Urinary bladder (tissue), 3 donors: ENCODE measurements at regions not wholly inside any gene's neighbourhood (a gene's known extent, or its start where the extent isn't known, plus 50 kb on each side); places are given as distances from the start of the nearest gene placed in this dataset.

Experiments
- DNase-seq: peaks from one replicate; pipeline ENCODE4 v3.0.0-alpha.2; 2015; ENCODE audit errors: extremely low spot score
- H3K27ac ChIP-seq: one replicate; pipeline ENCODE4 v1.5.1; 2013; ENCODE audit warnings: low read depth, mild to moderate bottlenecking, moderate library complexity
- H3K36me3 ChIP-seq: one replicate; pipeline ENCODE4 v1.6.1; 2013; ENCODE audit warnings: mild to moderate bottlenecking, moderate library complexity; ENCODE audit not compliant: insufficient read depth
- H3K4me1 ChIP-seq: one replicate; pipeline ENCODE4 v1.6.1; 2013; ENCODE audit warnings: mild to moderate bottlenecking, moderate library complexity; ENCODE audit not compliant: insufficient read depth
- H3K4me3 ChIP-seq: one replicate; pipeline ENCODE4 v1.5.1; 2013; ENCODE audit warnings: low read depth, low read length
- WGBS: extraction: QIAGEN DNeasy Blood & Tissue Kit; methylation state at CpG from one replicate; pipeline ENCODE4 v1.1.7; 2013; 5-methylcytosine and 5-hydroxymethylcytosine counted together
- donor health status: healthy with polysubstance abuse.
- donor health status: healthy.

GRCh38 chr15:94125156-94125555 lies 106.2 kb upstream of the MCTP2 start:
- WGBS, result 58% methylated on average over 2 of the region's 2 CpGs
- no peak overlapping the region for H3K27ac ChIP-seq
- DNase-seq, result no peak
- no peaks in the 10 kb centered on the region for H3K36me3 ChIP-seq
- H3K4me1 ChIP-seq, result no peaks in the 10 kb centered on the region
- H3K4me3 ChIP-seq, result no peak overlapping the region

- Histone ChIP-seq H3K4me3 (no peak overlapping the region), H3K36me3 (no peaks in the 10 kb centered on the region), H3K27ac (no peak overlapping the region), H3K4me1 (no peaks in the 10 kb centered on the region)
- DNase-seq, result no peak
- WGBS, result 56% methylated on average over 4 of the region's 4 CpGs
These were observed 108.8 kb upstream of the MCTP2 start for GRCh38 chr15:94122516-94122915.

- 48% methylated on average over 11 of the region's 11 CpGs for WGBS
- no peak overlapping the region for H3K27ac ChIP-seq
- H3K4me3 ChIP-seq, result no peak overlapping the region
- DNase-seq, result peak; percentile 85
- H3K4me1 ChIP-seq, result no peaks in the 10 kb centered on the region
- H3K36me3 ChIP-seq, result no peaks in the 10 kb centered on the region
These were observed 111.2 kb upstream of the MCTP2 start for GRCh38 chr15:94119923-94120775.

- H3K27ac ChIP-seq, result no peak overlapping the region
These were observed 112.0 kb upstream of the MCTP2 start for GRCh38 chr15:94119298-94119811.

GRCh38 chr15:94110476-94111130 lies 120.8 kb upstream of the MCTP2 start:
- Histone ChIP-seq H3K27ac (no peak overlapping the region), H3K36me3 (no peaks in the 10 kb centered on the region), H3K4me3 (no peak overlapping the region), H3K4me1 (no peaks in the 10 kb centered on the region)
- peak; percentile 50 for DNase-seq
- 48% methylated on average over 2 of the region's 2 CpGs for WGBS

More at GRCh38 chr15:94119298-94119811, 112.0 kb upstream of the MCTP2 start:
- Histone ChIP-seq H3K4me1 (no peaks in the 10 kb centered on the region), H3K36me3 (no peaks in the 10 kb centered on the region), H3K4me3 (no peak overlapping the region)
- DNase-seq, result no peak
- 30% methylated on average over 6 of the region's 6 CpGs for WGBS

- DNase-seq, result no peak
- H3K4me3 ChIP-seq, result no peak overlapping the region
- no peaks in the 10 kb centered on the region for H3K4me1 ChIP-seq
- H3K36me3 ChIP-seq, result no peaks in the 10 kb centered on the region
- 98% methylated on average over 2 of the region's 2 CpGs for WGBS
- no peak overlapping the region for H3K27ac ChIP-seq
These were observed 123.7 kb upstream of the MCTP2 start for GRCh38 chr15:94107652-94108051.

- DNase-seq, result no peak
- 49% methylated on average over 4 of the region's 4 CpGs for WGBS
- Histone ChIP-seq H3K36me3 (no peaks in the 10 kb centered on the region), H3K27ac (no peak overlapping the region), H3K4me1 (no peaks in the 10 kb centered on the region), H3K4me3 (no peak overlapping the region)
These were observed 125.6 kb upstream of the MCTP2 start for GRCh38 chr15:94105760-94106159.

- Histone ChIP-seq H3K27ac (no peak overlapping the region), H3K4me1 (no peaks in the 10 kb centered on the region), H3K4me3 (no peak overlapping the region), H3K36me3 (no peaks in the 10 kb centered on the region)
- no peak for DNase-seq
- WGBS, result 70% methylated on average over 5 of the region's 5 CpGs
These were observed 130.5 kb upstream of the MCTP2 start for GRCh38 chr15:94100863-94101262.

- no peak overlapping the region for H3K27ac ChIP-seq
- H3K4me1 ChIP-seq, result no peaks in the 10 kb centered on the region
- WGBS, result 68% methylated on average over 3 of the region's 3 CpGs
- H3K36me3 ChIP-seq, result no peaks in the 10 kb centered on the region
- no peak for DNase-seq
- no peak overlapping the region for H3K4me3 ChIP-seq
These were observed 131.8 kb upstream of the MCTP2 start for GRCh38 chr15:94099574-94099960.

- Histone ChIP-seq H3K27ac (no peak overlapping the region), H3K4me1 (no peaks in the 10 kb centered on the region), H3K36me3 (no peaks in the 10 kb centered on the region), H3K4me3 (no peak overlapping the region)
- no peak for DNase-seq
- WGBS, result 29% methylated on average over 5 of the region's 5 CpGs
These were observed 132.3 kb upstream of the MCTP2 start for GRCh38 chr15:94098921-94099573.

- H3K4me3 ChIP-seq, result no peak overlapping the region
- H3K27ac ChIP-seq, result no peak overlapping the region
- WGBS, result 72% methylated on average over 6 of the region's 6 CpGs
These were observed 133.8 kb upstream of the MCTP2 start for GRCh38 chr15:94097552-94097951.

GRCh38 chr15:94094310-94094709 lies 137.1 kb upstream of the MCTP2 start:
- DNase-seq, result no peak
- Histone ChIP-seq H3K27ac (no peak overlapping the region), H3K4me3 (no peak overlapping the region), H3K4me1 (no peaks in the 10 kb centered on the region), H3K36me3 (no peaks in the 10 kb centered on the region)
- 58% methylated on average over 1 of the region's 1 CpG for WGBS

More at GRCh38 chr15:94097552-94097951, 133.8 kb upstream of the MCTP2 start:
- H3K4me1 ChIP-seq, result no peaks in the 10 kb centered on the region
- no peak for DNase-seq
- no peaks in the 10 kb centered on the region for H3K36me3 ChIP-seq

GRCh38 chr15:94086341-94086740 lies 145.0 kb upstream of the MCTP2 start:
- H3K27ac ChIP-seq, result no peak overlapping the region
- no peaks in the 10 kb centered on the region for H3K36me3 ChIP-seq
- H3K4me1 ChIP-seq, result no peaks in the 10 kb centered on the region
- DNase-seq, result no peak
- no peak overlapping the region for H3K4me3 ChIP-seq
